ENCODE measurements at regions not wholly inside any gene's neighbourhood (a gene's known extent, or its start where the extent isn't known, plus 50 kb on each side); places are given as distances from the start of the nearest gene placed in this dataset.

- DNase-seq (ENCODE audit: low spot score) = no peak
Measured at GRCh38 chr12:108462686-108463085, 52.4 kb upstream of the FICD start.

GRCh38 chr12:108461058-108461660 is 53.9 kb upstream of the FICD start:
- DNase-seq (ENCODE audit: low spot score) = no peak

- no peak for DNase-seq (ENCODE audit: low spot score)
Measured at GRCh38 chr12:108459149-108459548, 55.9 kb upstream of the FICD start.

GRCh38 chr12:108457734-108458361 is 57.2 kb upstream of the FICD start:
- no peak for DNase-seq (ENCODE audit: low spot score)

- DNase-seq (ENCODE audit: low spot score) = peak; percentile 77
Measured at GRCh38 chr12:108457006-108457733, 57.9 kb upstream of the FICD start.

GRCh38 chr12:108455706-108456105 is 59.4 kb upstream of the FICD start:
- DNase-seq (ENCODE audit: low spot score) = no peak

- no peak for DNase-seq (ENCODE audit: low spot score)
Measured at GRCh38 chr12:108454539-108455139, 60.4 kb upstream of the FICD start.

GRCh38 chr12:108449478-108449877 is 65.6 kb upstream of the FICD start:
- no peak for DNase-seq (ENCODE audit: low spot score)

GRCh38 chr12:108448246-108448645 is 66.8 kb upstream of the FICD start:
- DNase-seq (ENCODE audit: low spot score) = no peak

GRCh38 chr12:108447168-108447832 is 67.8 kb upstream of the FICD start:
- DNase-seq (ENCODE audit: low spot score) = no peak

- no peak for DNase-seq (ENCODE audit: low spot score)
Measured at GRCh38 chr12:108446766-108447165, 68.3 kb upstream of the FICD start.

- no peak for DNase-seq (ENCODE audit: low spot score)
Measured at GRCh38 chr12:108442910-108443309, 72.2 kb upstream of the FICD start.

GRCh38 chr12:108442067-108442466 is 73.0 kb upstream of the FICD start:
- DNase-seq (ENCODE audit: low spot score) = no peak

- DNase-seq (ENCODE audit: low spot score) = no peak
Measured at GRCh38 chr12:108441549-108441948, 73.5 kb upstream of the FICD start.

GRCh38 chr12:108440736-108441135 is 74.3 kb upstream of the FICD start:
- no peak for DNase-seq (ENCODE audit: low spot score)

GRCh38 chr12:108438667-108439066 is 76.4 kb upstream of the FICD start:
- no peak for DNase-seq (ENCODE audit: low spot score)

GRCh38 chr12:108432423-108433121 is 82.5 kb upstream of the FICD start:
- no peak for DNase-seq (ENCODE audit: low spot score)

- DNase-seq (ENCODE audit: low spot score) = no peak
Measured at GRCh38 chr12:108430926-108431325, 84.2 kb upstream of the FICD start.

GRCh38 chr12:108430245-108430644 is 84.8 kb upstream of the FICD start:
- no peak for DNase-seq (ENCODE audit: low spot score)

GRCh38 chr12:108425238-108425795 is 86.2 kb upstream of the CMKLR1 start:
- no peak for DNase-seq (ENCODE audit: low spot score)

- no peak for DNase-seq (ENCODE audit: low spot score)
Measured at GRCh38 chr12:108424816-108425215, 85.7 kb upstream of the CMKLR1 start.

GRCh38 chr12:108424026-108424425 is 84.9 kb upstream of the CMKLR1 start:
- no peak for DNase-seq (ENCODE audit: low spot score)
